Breast epithelium (tissue), 3 donors: ENCODE measurements at regions not wholly inside any gene's neighbourhood (a gene's known extent, or its start where the extent isn't known, plus 50 kb on each side); places are given as distances from the start of the nearest gene placed in this dataset.

Source experiments
- POLR2A ChIP-seq: fragments of 450-650 bp; IDR thresholded peaks from one replicate; pipeline ENCODE4 v1.6.1; 2016; ENCODE audit warnings: antibody characterized with exemption, mild to moderate bottlenecking, moderate library complexity
- POLR2AphosphoS5 ChIP-seq, 3 donors: sonication (generic); formaldehyde crosslinking; IDR thresholded peaks; one replicate each; pipeline ENCODE4 v1.6.1; 2017; ENCODE audit warnings: antibody characterized with exemption in 3 of 3
- TF ChIP-seq, protein P1 (sequence below), 3 donors: fragments of 450-650 bp; IDR thresholded peaks; one replicate each; pipeline ENCODE4 v1.5.1; 2016 to 2017; ENCODE audit warnings: antibody characterized with exemption in 3 of 3, mild to moderate bottlenecking in 3 of 3, moderate library complexity in 3 of 3

DNA sequence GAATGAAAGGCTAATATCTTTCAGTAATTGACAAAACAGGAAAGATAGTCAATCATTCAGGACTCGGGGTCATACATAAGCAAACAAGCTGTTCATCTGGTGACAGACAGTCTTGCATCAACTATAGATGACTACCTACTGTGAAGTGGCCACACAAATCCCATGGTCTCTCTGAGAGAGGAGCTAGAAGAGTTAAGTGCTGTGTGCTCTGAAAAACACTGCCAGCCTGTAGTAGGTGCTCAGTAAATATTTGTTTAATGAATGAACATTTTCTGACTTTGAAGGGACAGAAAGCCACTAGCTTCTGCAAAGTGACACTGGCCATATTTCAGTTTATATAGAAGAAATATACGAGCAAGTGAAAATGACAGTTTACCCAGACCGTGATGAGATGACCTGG is 184.0 kb upstream of the CHAC2 start:
- TF ChIP-seq POLR2A (no peak), POLR2AphosphoS5 (IDR thresholded peaks at IDR 0.05) (no peak)
- TF ChIP-seq, protein P1, sequence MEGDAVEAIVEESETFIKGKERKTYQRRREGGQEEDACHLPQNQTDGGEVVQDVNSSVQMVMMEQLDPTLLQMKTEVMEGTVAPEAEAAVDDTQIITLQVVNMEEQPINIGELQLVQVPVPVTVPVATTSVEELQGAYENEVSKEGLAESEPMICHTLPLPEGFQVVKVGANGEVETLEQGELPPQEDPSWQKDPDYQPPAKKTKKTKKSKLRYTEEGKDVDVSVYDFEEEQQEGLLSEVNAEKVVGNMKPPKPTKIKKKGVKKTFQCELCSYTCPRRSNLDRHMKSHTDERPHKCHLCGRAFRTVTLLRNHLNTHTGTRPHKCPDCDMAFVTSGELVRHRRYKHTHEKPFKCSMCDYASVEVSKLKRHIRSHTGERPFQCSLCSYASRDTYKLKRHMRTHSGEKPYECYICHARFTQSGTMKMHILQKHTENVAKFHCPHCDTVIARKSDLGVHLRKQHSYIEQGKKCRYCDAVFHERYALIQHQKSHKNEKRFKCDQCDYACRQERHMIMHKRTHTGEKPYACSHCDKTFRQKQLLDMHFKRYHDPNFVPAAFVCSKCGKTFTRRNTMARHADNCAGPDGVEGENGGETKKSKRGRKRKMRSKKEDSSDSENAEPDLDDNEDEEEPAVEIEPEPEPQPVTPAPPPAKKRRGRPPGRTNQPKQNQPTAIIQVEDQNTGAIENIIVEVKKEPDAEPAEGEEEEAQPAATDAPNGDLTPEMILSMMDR (IDR thresholded peaks at IDR 0.05) = no peak
